HCT116 (cell line): ENCODE measurements at regions not wholly inside any gene's neighbourhood (a gene's known extent, or its start where the extent isn't known, plus 50 kb on each side); places are given as distances from the start of the nearest gene placed in this dataset.

Experiments used
- ATAC-seq: fragments of 200-7000 bp; cut with Tn5 transposase; 2 replicates; pipeline ENCODE4 v1.9.1; 2020; ENCODE audit warnings: mild to moderate bottlenecking, moderate library complexity
- BruUV-seq: library from RNA; stranded (reverse); fragments of 400-500 nt; replicated peaks from 2 replicates; lab custom pipeline; 2021; lab: Mats Ljungman, UMichigan
- CTCF ChIA-PET: fragments of 300-600 bp; sonication (Branson Sonifier 250); formaldehyde crosslinking; loops from one replicate; lab custom pipeline; 2021; ENCODE audit warnings: antibody characterized with exemption; lab: Charles Lee
- POLR2A ChIA-PET: fragments of 300-600, 350-600 bp; sonication (Branson Sonifier 250); formaldehyde crosslinking; loops from one replicate; lab custom pipeline; 2021; ENCODE audit warnings: antibody characterized with exemption; lab: Charles Lee
- RAD21 ChIA-PET, 2 experiments: fragments of 300-600 bp; sonication (Branson Sonifier 250); formaldehyde crosslinking; loops; one replicate each; lab custom pipeline; 2023; ENCODE audit warnings: low total read pairs in 2 of 2; ENCODE audit not compliant: uncharacterized antibody in 2 of 2, unreplicated experiment in 2 of 2, low non-redundant PET in 1 of 2; lab: Charles Lee
- DNase-seq: peaks from one replicate; pipeline ENCODE4 v3.0.0-alpha.2; 2010; ENCODE audit warnings: low read depth, low spot score
- H2AFZ ChIP-seq: fragments of 200-600 bp; shearing (Covaris generic), sonication (generic); 2 replicates; pipeline ENCODE4 v1.6.1; 2017; ENCODE audit warnings: low read depth, mixed run types, mixed read lengths, antibody characterized with exemption, low read length; ENCODE audit not compliant: poor library complexity, severe bottlenecking
- H3K27ac ChIP-seq: 2 replicates; pipeline ENCODE4 v1.5.1; 2012; ENCODE audit warnings: low read depth, low read length
- H3K27me3 ChIP-seq: fragments of 200-600 bp; sonication (generic); 2 replicates; pipeline ENCODE4 v1.6.1; 2016; ENCODE audit warnings: mixed run types, low read length, mixed read lengths; ENCODE audit not compliant: insufficient read depth
- H3K36me3 ChIP-seq, 2 experiments: fragments of 200-500 bp in 1 of 2; fragments of 200-600 bp in 1 of 2; sonication (Bioruptor generic) in 1 of 2; sonication (generic) in 1 of 2; 2 replicates each; pipeline versions ENCODE4 v1.5.1 to v1.6.1; 2014 to 2016; ENCODE audit warnings: low read length in 2 of 2, inconsistent platforms in 1 of 2, mixed read lengths in 1 of 2, mixed run types in 1 of 2; ENCODE audit not compliant: insufficient read depth in 2 of 2, control insufficient read depth in 1 of 2
- H3K4me1 ChIP-seq, 2 experiments: fragments of 200-600 bp in 1 of 2; sonication (generic) in 1 of 2; 2 replicates each; pipeline versions ENCODE4 v1.5.1 to v1.6.1; 2012 to 2017; ENCODE audit warnings: low read length in 2 of 2, inconsistent platforms in 1 of 2, mild to moderate bottlenecking in 1 of 2, mixed read lengths in 1 of 2, mixed run types in 1 of 2, moderate library complexity in 1 of 2; ENCODE audit not compliant: insufficient read depth in 2 of 2, control insufficient read depth in 1 of 2
- H3K4me2 ChIP-seq: fragments of 200-600 bp; sonication (generic); 2 replicates; pipeline ENCODE4 v1.6.1; 2017; ENCODE audit warnings: mixed run types, low read length, mixed read lengths
- H3K4me3 ChIP-seq, 2 experiments: fragments of 200-600 bp in 1 of 2; sonication (generic) in 1 of 2; replicated peaks in 1 of 2; 2 replicates each; pipeline ENCODE4 v1.5.1; 2011 to 2016; ENCODE audit warnings: low read length in 2 of 2, control low read depth in 1 of 2, low read depth in 1 of 2, mild to moderate bottlenecking in 1 of 2, mixed read lengths in 1 of 2, mixed run types in 1 of 2
- H3K79me2 ChIP-seq: fragments of 200-600 bp; sonication (generic); 2 replicates; pipeline ENCODE4 v1.6.1; 2017; ENCODE audit warnings: mild to moderate bottlenecking, mixed run types, low read length, moderate library complexity, mixed read lengths; ENCODE audit not compliant: insufficient read depth
- H3K9ac ChIP-seq: fragments of 200-600 bp; sonication (generic); 2 replicates; pipeline ENCODE4 v1.6.1; 2016; ENCODE audit warnings: low read length, mixed read lengths
- H3K9me2 ChIP-seq: fragments of 200-600 bp; sonication (generic), shearing (Covaris generic); 2 replicates; pipeline ENCODE4 v1.6.1; 2017; ENCODE audit warnings: mixed run types, mild to moderate bottlenecking, moderate library complexity; ENCODE audit not compliant: insufficient read depth
- H3K9me3 ChIP-seq, 2 experiments: fragments of 200-500 bp in 1 of 2; fragments of 200-600 bp in 1 of 2; sonication (Bioruptor generic) in 1 of 2; sonication (generic) in 1 of 2; 2 replicates each; pipeline ENCODE4 v1.6.1; 2014 to 2017; ENCODE audit warnings: low read length in 2 of 2, mixed read lengths in 2 of 2, inconsistent platforms in 1 of 2, low read depth in 1 of 2, mild to moderate bottlenecking in 1 of 2, mixed run types in 1 of 2, moderate library complexity in 1 of 2; ENCODE audit not compliant: control insufficient read depth in 1 of 2, insufficient read depth in 1 of 2
- H4K20me1 ChIP-seq: fragments of 200-600 bp; sonication (generic), shearing (Covaris generic); 2 replicates; pipeline ENCODE4 v1.6.1; 2017; ENCODE audit warnings: mixed run types, mild to moderate bottlenecking, moderate library complexity; ENCODE audit not compliant: insufficient read depth
- ATF3 ChIP-seq: IDR thresholded peaks from 2 replicates; pipeline ENCODE4 v1.6.1; 2012
- CEBPB ChIP-seq: IDR thresholded peaks from 2 replicates; pipeline ENCODE4 v1.6.1; 2012; ENCODE audit warnings: low read depth
- CTCF ChIP-seq, 3 experiments: fragments of 200-600 bp in 1 of 3; sonication (generic) in 1 of 3; IDR thresholded peaks in 2 of 3; conservative IDR thresholded peaks in 1 of 3; 2 replicates each; pipeline ENCODE4 v1.5.1; 2012 to 2017; ENCODE audit warnings: low read depth in 2 of 3, low read length in 2 of 3, antibody characterized with exemption in 1 of 3, borderline replicate concordance in 1 of 3, control low read depth in 1 of 3, mild to moderate bottlenecking in 1 of 3, mixed read lengths in 1 of 3, mixed run types in 1 of 3, moderate library complexity in 1 of 3; ENCODE audit not compliant: insufficient read depth in 1 of 3
- ELF1 ChIP-seq: IDR thresholded peaks from 2 replicates; pipeline ENCODE4 v1.6.1; 2012; ENCODE audit warnings: low read depth, borderline replicate concordance
- EZH2 ChIP-seq: fragments of 200-600 bp; sonication (generic); IDR thresholded peaks from 2 replicates; pipeline ENCODE4 v1.6.1; 2017; ENCODE audit warnings: antibody characterized with exemption, mixed run types
- EZH2phosphoT487 ChIP-seq: fragments of 200-600 bp; IDR thresholded peaks from 2 replicates; pipeline ENCODE4 v1.6.1; 2018; ENCODE audit warnings: antibody characterized with exemption, borderline replicate concordance
- FOSL1 ChIP-seq: IDR thresholded peaks from 2 replicates; pipeline ENCODE4 v1.6.1; 2012; ENCODE audit warnings: low read depth
- JUND ChIP-seq: IDR thresholded peaks from 2 replicates; pipeline ENCODE4 v1.6.1; 2012
- POLR2A ChIP-seq: IDR thresholded peaks from 2 replicates; pipeline ENCODE4 v1.7.0; 2011; ENCODE audit warnings: borderline replicate concordance; ENCODE audit not compliant: insufficient read depth, insufficient read length; ENCODE audit errors: extremely low read depth
- RAD21 ChIP-seq: IDR thresholded peaks from 2 replicates; pipeline ENCODE4 v1.6.1; 2012; ENCODE audit warnings: low read depth, mild to moderate bottlenecking
- SIN3A ChIP-seq: IDR thresholded peaks from 2 replicates; pipeline ENCODE4 v1.6.1; 2012; ENCODE audit warnings: low read depth
- SP1 ChIP-seq: IDR thresholded peaks from 2 replicates; pipeline ENCODE4 v1.6.1; 2012; ENCODE audit warnings: low read depth
- TCF7L2 ChIP-seq: IDR thresholded peaks from 2 replicates; pipeline ENCODE4 v1.7.0; 2011; ENCODE audit warnings: borderline replicate concordance, inconsistent platforms; ENCODE audit not compliant: insufficient read depth, insufficient read length; ENCODE audit errors: extremely low read depth
- YY1 ChIP-seq: IDR thresholded peaks from 2 replicates; pipeline ENCODE4 v1.6.1; 2011; ENCODE audit warnings: low read length, low read depth, moderate library complexity, mild to moderate bottlenecking; ENCODE audit not compliant: insufficient replicate concordance; ENCODE audit errors: extremely low read depth
- ZBTB33 ChIP-seq: IDR thresholded peaks from 2 replicates; pipeline ENCODE4 v1.6.1; 2011; ENCODE audit warnings: mild to moderate bottlenecking, low read length, moderate library complexity; ENCODE audit not compliant: insufficient replicate concordance; ENCODE audit errors: extremely low read depth
- ZNF274 ChIP-seq: fragments of 200-500 bp; sonication (Bioruptor generic); IDR thresholded peaks from 2 replicates; pipeline ENCODE4 v1.6.1; 2014; ENCODE audit warnings: mild to moderate bottlenecking, low read depth, low read length, inconsistent platforms
- intact Hi-C: fragments of 100-400 bp; cut with micrococcal nuclease; formaldehyde crosslinking; loops from 2 replicates; pipeline ENCODE4 v1.10.0; 2022
- TF ChIP-seq, protein P1 (sequence below): IDR thresholded peaks from 2 replicates; pipeline ENCODE4 v1.6.1; 2012
- TF ChIP-seq, protein P2 (sequence below): IDR thresholded peaks from 2 replicates; pipeline ENCODE4 v1.6.1; 2012; ENCODE audit warnings: low read depth

DNA sequence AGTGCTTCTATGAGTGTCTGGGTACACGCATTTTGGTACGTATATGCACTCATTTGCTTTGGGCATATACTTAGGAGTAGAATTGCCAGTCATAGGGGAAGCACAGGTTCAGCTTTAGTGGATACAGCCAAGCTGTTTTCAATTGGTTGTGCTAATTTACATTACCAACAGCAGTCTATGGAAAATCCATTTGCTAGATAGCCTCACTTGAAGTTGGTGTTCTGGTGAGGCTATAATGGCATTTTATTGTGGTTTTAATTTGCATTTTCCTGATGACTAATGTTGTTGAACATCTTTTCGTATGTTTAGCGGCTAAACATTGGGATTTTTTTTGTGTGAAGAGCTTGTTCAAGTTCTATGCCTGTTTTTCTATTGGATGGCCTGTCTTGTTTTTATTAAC is 76.8 kb upstream of the ANKH start:
- no peaks in the 10 kb centered on the region for H3K79me2 ChIP-seq
- no peaks in the 10 kb centered on the region for H3K27me3 ChIP-seq
- RAD21 ChIA-PET: no interaction called here
- H4K20me1 ChIP-seq: no peaks in the 10 kb centered on the region
- DNase-seq (no peak), ATAC-seq (no peak)
- TF ChIP-seq, protein P1, sequence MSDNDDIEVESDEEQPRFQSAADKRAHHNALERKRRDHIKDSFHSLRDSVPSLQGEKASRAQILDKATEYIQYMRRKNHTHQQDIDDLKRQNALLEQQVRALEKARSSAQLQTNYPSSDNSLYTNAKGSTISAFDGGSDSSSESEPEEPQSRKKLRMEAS: no peak
- TF ChIP-seq SP1 (no peak), SIN3A (no peak), ZNF274 (no peak), ZBTB33 (no peak), TCF7L2 (no peak), POLR2A (no peak), ATF3 (no peak), JUND (no peak), CTCF (IDR thresholded peaks at IDR 0.05 in 2 of 3, conservative IDR thresholded peaks at IDR 0.05 in 1 of 3; ENCODE audit: borderline replicate concordance in 1 of 3, insufficient read depth in 1 of 3, low read depth in 2 of 3, low read length in 2 of 3) (no peak), RAD21 (no peak), YY1 (no peak), CEBPB (no peak), EZH2 (no peak), ELF1 (no peak), EZH2phosphoT487 (no peak), FOSL1 (no peak)
- TF ChIP-seq, protein P2, sequence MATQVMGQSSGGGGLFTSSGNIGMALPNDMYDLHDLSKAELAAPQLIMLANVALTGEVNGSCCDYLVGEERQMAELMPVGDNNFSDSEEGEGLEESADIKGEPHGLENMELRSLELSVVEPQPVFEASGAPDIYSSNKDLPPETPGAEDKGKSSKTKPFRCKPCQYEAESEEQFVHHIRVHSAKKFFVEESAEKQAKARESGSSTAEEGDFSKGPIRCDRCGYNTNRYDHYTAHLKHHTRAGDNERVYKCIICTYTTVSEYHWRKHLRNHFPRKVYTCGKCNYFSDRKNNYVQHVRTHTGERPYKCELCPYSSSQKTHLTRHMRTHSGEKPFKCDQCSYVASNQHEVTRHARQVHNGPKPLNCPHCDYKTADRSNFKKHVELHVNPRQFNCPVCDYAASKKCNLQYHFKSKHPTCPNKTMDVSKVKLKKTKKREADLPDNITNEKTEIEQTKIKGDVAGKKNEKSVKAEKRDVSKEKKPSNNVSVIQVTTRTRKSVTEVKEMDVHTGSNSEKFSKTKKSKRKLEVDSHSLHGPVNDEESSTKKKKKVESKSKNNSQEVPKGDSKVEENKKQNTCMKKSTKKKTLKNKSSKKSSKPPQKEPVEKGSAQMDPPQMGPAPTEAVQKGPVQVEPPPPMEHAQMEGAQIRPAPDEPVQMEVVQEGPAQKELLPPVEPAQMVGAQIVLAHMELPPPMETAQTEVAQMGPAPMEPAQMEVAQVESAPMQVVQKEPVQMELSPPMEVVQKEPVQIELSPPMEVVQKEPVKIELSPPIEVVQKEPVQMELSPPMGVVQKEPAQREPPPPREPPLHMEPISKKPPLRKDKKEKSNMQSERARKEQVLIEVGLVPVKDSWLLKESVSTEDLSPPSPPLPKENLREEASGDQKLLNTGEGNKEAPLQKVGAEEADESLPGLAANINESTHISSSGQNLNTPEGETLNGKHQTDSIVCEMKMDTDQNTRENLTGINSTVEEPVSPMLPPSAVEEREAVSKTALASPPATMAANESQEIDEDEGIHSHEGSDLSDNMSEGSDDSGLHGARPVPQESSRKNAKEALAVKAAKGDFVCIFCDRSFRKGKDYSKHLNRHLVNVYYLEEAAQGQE: no peak
- H3K4me2 ChIP-seq: no peak overlapping the region
- POLR2A ChIA-PET: no interaction called here
- no peak overlapping the region for H3K9ac ChIP-seq
- CTCF ChIA-PET: interaction anchor here (1.3 kb wide), 1 partner anchor 55 kb away, joined by 4 read pairs; no protein-coding TSS in a partner anchor
- no peak overlapping the region for H2AFZ ChIP-seq
- BruUV-seq: no TSS peak
- H3K4me1 ChIP-seq: peaks cover 0 to 6% of the 10 kb centered on the region in 2 experiments; a peak in 1 of 4 replicates
- no peaks in the 10 kb centered on the region for H3K9me3 ChIP-seq
- H3K9me2 ChIP-seq: no peaks in the 10 kb centered on the region
- H3K4me3 ChIP-seq: no peak overlapping the region
- intact Hi-C loops: loop anchor here (5.0 kb wide), 1 partner anchor 221 kb away; no protein-coding TSS in a partner anchor
- no peaks in the 10 kb centered on the region for H3K36me3 ChIP-seq
- H3K27ac ChIP-seq: no peak overlapping the region
